Umbilical cord (tissue), 1 donor: ENCODE measurements at regions not wholly inside any gene's neighbourhood (a gene's known extent, or its start where the extent isn't known, plus 50 kb on each side); places are given as distances from the start of the nearest gene placed in this dataset.
"Not testable (repeated sequence)": the region's sequence is repeated elsewhere in the genome, so short reads cannot be mapped to it uniquely, and the experiment has no call there.

ENCODE experiments used
- DNase-seq: peaks from one replicate; pipeline ENCODE4 v3.0.0-alpha.2; 2015; ENCODE audit warnings: low spot score

- DNase-seq: no peak
Measured at GRCh38 chr17:14429084-14429483, 128.2 kb downstream of the HS3ST3B1 start.

- DNase-seq: no peak
Measured at GRCh38 chr17:14428648-14429029, 127.8 kb downstream of the HS3ST3B1 start.

- no peak for DNase-seq
Measured at GRCh38 chr17:14427900-14428647, 127.2 kb downstream of the HS3ST3B1 start.

GRCh38 chr17:14423156-14423555 lies 122.3 kb downstream of the HS3ST3B1 start:
- not testable (repeated sequence) for DNase-seq

GRCh38 chr17:14417336-14417735 lies 116.5 kb downstream of the HS3ST3B1 start:
- no peak for DNase-seq

GRCh38 chr17:14409292-14409691 lies 108.4 kb downstream of the HS3ST3B1 start:
- no peak for DNase-seq

GRCh38 chr17:14407541-14407940 lies 106.7 kb downstream of the HS3ST3B1 start:
- DNase-seq: no peak

- no peak for DNase-seq
Measured at GRCh38 chr17:14405189-14405588, 104.3 kb downstream of the HS3ST3B1 start.
